ENCODE measurements at regions not wholly inside any gene's neighbourhood (a gene's known extent, or its start where the extent isn't known, plus 50 kb on each side); places are given as distances from the start of the nearest gene placed in this dataset.

- TF ChIP-seq CTCF (IDR thresholded peaks at IDR 0.05; ENCODE audit: low read depth, low read length, missing input control) (no peak), MAX (IDR thresholded peaks at IDR 0.05) (no peak), FOXA1 (IDR thresholded peaks at IDR 0.05) (no peak)
Observed at GRCh38 chr14:45558183-45558582, 305.2 kb upstream of the MIS18BP1 start.

Data from liver (tissue), 2 donors.